AG09309 (cell line): ENCODE measurements at regions not wholly inside any gene's neighbourhood (a gene's known extent, or its start where the extent isn't known, plus 50 kb on each side); places are given as distances from the start of the nearest gene placed in this dataset.
A peak's percentile ranks its signal among the peaks of the same experiment; 100 is the strongest.
"Not testable (repeated sequence)": the region's sequence is repeated elsewhere in the genome, so short reads cannot be mapped to it uniquely, and the experiment has no call there.

Source experiments
- DNase-seq: peaks from one replicate; pipeline ENCODE4 v3.0.0-alpha.2; 2010; ENCODE audit warnings: low read depth
- H3K4me3 ChIP-seq: 2 replicates; pipeline ENCODE4 v1.5.1; 2011; ENCODE audit warnings: mild to moderate bottlenecking, low read depth, low read length, moderate library complexity; ENCODE audit not compliant: control insufficient read depth
- TF ChIP-seq, protein P1 (sequence below): IDR thresholded peaks from 2 replicates; pipeline ENCODE4 v1.5.1; 2011; ENCODE audit warnings: mild to moderate bottlenecking, low read depth, low read length, inconsistent platforms; ENCODE audit not compliant: insufficient read depth, control insufficient read depth; ENCODE audit errors: missing control alignments

- no peak for DNase-seq
- TF ChIP-seq, protein P1, sequence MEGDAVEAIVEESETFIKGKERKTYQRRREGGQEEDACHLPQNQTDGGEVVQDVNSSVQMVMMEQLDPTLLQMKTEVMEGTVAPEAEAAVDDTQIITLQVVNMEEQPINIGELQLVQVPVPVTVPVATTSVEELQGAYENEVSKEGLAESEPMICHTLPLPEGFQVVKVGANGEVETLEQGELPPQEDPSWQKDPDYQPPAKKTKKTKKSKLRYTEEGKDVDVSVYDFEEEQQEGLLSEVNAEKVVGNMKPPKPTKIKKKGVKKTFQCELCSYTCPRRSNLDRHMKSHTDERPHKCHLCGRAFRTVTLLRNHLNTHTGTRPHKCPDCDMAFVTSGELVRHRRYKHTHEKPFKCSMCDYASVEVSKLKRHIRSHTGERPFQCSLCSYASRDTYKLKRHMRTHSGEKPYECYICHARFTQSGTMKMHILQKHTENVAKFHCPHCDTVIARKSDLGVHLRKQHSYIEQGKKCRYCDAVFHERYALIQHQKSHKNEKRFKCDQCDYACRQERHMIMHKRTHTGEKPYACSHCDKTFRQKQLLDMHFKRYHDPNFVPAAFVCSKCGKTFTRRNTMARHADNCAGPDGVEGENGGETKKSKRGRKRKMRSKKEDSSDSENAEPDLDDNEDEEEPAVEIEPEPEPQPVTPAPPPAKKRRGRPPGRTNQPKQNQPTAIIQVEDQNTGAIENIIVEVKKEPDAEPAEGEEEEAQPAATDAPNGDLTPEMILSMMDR = no peak
- no peak overlapping the region for H3K4me3 ChIP-seq
Observed at GRCh38 chr3:125694761-125695294, 99.5 kb upstream of the OSBPL11 start.

GRCh38 chr3:125695688-125696087, 100.4 kb upstream of the OSBPL11 start:
- TF ChIP-seq, protein P1 = no peak
- H3K4me3 ChIP-seq = no peak overlapping the region
- DNase-seq = no peak

GRCh38 chr3:125697126-125697525, 101.8 kb upstream of the OSBPL11 start:
- H3K4me3 ChIP-seq, DNase-seq: not testable (repeated sequence)

GRCh38 chr3:125697979-125698640, 102.8 kb upstream of the OSBPL11 start:
- not testable (repeated sequence) for H3K4me3 ChIP-seq, DNase-seq

DNA sequence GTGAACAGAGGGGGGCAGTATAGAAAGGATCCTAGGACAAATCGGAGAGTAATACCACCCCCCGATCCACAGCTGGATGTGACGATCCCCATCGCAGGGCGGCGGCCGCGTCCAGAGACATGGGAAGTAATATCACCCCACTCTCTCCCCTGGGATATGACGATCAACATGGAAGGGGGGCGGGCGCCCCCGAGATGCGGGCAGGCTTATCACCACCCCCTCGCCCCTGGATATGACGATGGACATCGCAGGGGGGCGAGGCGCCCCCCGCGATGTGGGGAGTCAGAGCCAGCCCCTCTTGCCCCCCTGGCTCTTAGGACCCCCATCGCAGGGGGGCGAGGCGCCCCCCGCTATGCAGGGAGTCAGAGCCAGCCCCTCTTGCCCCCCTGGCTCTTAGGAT, 120.4 kb upstream of the OSBPL11 start:
- no peak overlapping the region for H3K4me3 ChIP-seq
- DNase-seq = no peak

DNA sequence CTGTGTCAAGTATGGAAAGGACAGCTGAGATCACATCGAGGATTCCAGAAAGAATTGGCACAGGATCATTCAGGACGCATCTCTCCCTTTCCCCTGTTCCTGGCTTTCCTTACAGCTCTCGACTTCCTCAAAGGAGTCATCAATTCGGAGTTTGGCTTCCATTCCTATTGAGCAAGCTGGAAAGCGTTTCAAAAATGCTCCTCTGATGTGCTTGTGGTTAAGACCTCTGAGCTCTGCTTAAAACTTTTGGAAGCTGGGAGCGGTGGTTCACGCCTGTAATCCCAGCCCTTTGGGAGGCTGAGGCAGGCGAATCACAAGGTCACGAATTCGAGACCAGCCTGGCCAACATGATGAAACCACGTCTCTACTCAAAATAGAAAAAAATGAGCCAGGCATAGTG, 136.9 kb upstream of the OSBPL11 start:
- peak; percentile 72 for DNase-seq
- not testable (repeated sequence) for H3K4me3 ChIP-seq

More for the DNA sequence above, 120.4 kb upstream of the OSBPL11 start:
- TF ChIP-seq, protein P1 = no peak

GRCh38 chr3:125741991-125742718, 146.9 kb upstream of the OSBPL11 start:
- H3K4me3 ChIP-seq, DNase-seq: not testable (repeated sequence)

- peak; percentile 18 for DNase-seq
- TF ChIP-seq, protein P1 = peak; percentile 43
- H3K4me3 ChIP-seq = not testable (repeated sequence)
Observed at GRCh38 chr3:125742845-125743244, 147.5 kb upstream of the OSBPL11 start.

DNA sequence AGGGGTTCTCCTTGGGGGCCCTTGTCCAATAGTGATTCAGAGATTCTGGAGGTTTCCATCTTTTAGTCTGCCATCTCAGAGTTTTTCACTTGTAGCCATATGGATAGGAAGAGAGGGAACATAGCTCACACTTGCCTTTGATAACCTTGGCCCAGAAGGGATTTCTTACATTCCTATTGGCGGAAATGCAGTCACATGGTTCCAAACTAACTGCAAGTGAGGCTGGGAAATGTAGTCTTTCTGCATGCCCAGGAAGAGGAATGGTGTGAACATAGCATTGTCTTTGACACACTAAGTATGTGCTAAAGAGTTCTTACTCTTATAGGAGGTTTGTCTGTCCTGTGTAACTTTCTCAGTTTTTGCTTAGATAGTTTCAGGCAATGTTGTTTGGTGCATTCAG, 161.8 kb upstream of the OSBPL11 start:
- DNase-seq, H3K4me3 ChIP-seq: not testable (repeated sequence)

DNA sequence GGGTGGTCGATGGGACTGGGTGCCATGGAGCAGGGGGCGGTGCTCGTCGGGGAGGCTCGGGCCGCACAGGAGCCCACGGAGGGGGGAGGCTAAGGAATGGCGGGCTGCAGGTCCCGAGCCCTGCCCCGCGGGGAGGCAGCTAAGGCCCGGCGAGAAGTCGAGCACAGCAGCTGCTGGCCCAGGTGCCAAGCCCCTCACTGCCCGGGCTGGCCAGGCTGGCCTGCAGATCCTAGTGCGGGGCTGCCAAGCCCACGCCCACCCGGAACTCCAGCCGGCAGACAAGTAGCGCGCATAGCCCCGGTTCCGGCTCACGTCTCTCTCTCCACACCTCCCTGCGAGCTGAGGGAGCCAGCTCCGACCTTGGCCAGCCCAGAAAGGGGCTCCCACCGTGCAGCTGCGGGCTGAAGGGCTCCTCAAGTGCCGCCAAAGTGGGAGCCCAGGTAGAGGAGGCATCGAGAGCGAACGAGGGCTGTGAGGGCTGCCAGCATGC, 163.4 kb upstream of the OSBPL11 start:
- not testable (repeated sequence) for DNase-seq, H3K4me3 ChIP-seq

GRCh38 chr3:125762601-125763000, 167.3 kb upstream of the OSBPL11 start:
- H3K4me3 ChIP-seq, DNase-seq: not testable (repeated sequence)
